ENCODE measurements at regions not wholly inside any gene's neighbourhood (a gene's known extent, or its start where the extent isn't known, plus 50 kb on each side); places are given as distances from the start of the nearest gene placed in this dataset.

DNA sequence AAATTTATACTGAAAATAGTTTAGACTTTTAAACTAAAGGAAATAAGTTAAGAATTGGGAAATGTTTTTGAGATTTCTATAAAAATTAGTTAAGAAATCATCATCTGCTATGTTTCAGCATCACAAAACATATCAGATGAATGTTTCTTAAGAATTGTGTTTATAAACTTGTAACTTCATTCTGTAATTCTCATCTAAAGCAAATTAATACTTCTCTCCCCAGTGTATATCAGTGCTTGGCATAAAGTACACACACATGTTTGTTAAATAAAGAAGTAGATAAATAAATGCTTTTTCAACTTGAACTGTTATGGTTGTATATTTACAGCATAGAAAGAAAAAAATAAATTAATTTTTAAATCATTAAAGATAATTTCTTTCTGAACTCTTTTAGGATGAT is 245.9 kb upstream of the SLITRK3 start:
- Histone ChIP-seq H3K9ac (ENCODE audit: low read length) (no peak overlapping the region), H3K79me2 (ENCODE audit: insufficient read depth, low read length) (no peaks in the 10 kb centered on the region), H3K9me3 (ENCODE audit: control insufficient read depth in 1 of 2, insufficient read depth in 1 of 2, low read depth in 1 of 2, low read length in 2 of 2) (no peaks in the 10 kb centered on the region), H3K9me2 (ENCODE audit: insufficient read depth) (no peaks in the 10 kb centered on the region), H2AFZ (ENCODE audit: low read depth, low read length, poor library complexity, severe bottlenecking) (no peak overlapping the region), H3K4me3 (replicated peaks in 1 of 2; ENCODE audit: low read depth in 1 of 2, low read length in 2 of 2) (no peak overlapping the region), H3K4me2 (ENCODE audit: low read length) (no peak overlapping the region), H4K20me1 (ENCODE audit: insufficient read depth) (no peaks in the 10 kb centered on the region), H3K4me1 (ENCODE audit: control insufficient read depth in 1 of 2, insufficient read depth in 2 of 2, low read length in 2 of 2) (0 out of 4 replicates have a peak, but pooled peaks cover 0 to 4% of the 10 kb centered on the region in 2 experiments), H3K27me3 (ENCODE audit: insufficient read depth, low read length) (no peaks in the 10 kb centered on the region), H3K27ac (ENCODE audit: low read depth, low read length) (no peak overlapping the region), H3K36me3 (ENCODE audit: control insufficient read depth in 1 of 2, insufficient read depth in 2 of 2, low read length in 2 of 2) (no peaks in the 10 kb centered on the region)
- ATAC-seq (no peak), DNase-seq (ENCODE audit: low read depth, low spot score) (no peak)
- intact Hi-C loops (cut with micrococcal nuclease): no loop called here
- ChIA-PET POLR2A (no interaction called here), RAD21 (ENCODE audit: low non-redundant PET in 1 of 2, low total read pairs in 2 of 2, uncharacterized antibody in 2 of 2, unreplicated experiment in 2 of 2) (no interaction called here), CTCF (no interaction called here)
- no TSS peak for BruUV-seq (replicated peaks)
- no peak for TF ChIP-seq ZBTB33 (IDR thresholded peaks at IDR 0.05; ENCODE audit: extremely low read depth, insufficient replicate concordance, low read length)
- TF ChIP-seq CEBPB (IDR thresholded peaks at IDR 0.05; ENCODE audit: low read depth): no peak
- no peak for TF ChIP-seq RAD21 (IDR thresholded peaks at IDR 0.05; ENCODE audit: low read depth)
- TF ChIP-seq SP1 (IDR thresholded peaks at IDR 0.05; ENCODE audit: low read depth): no peak
- no peak for TF ChIP-seq EGR1 (IDR thresholded peaks at IDR 0.05; ENCODE audit: low read depth)
- TF ChIP-seq EZH2 (IDR thresholded peaks at IDR 0.05): no peak
- no peak for TF ChIP-seq FOSL1 (IDR thresholded peaks at IDR 0.05; ENCODE audit: low read depth)
- TF ChIP-seq JUND (IDR thresholded peaks at IDR 0.05): no peak
- no peak for TF ChIP-seq ATF3 (IDR thresholded peaks at IDR 0.05)
- no peak for TF ChIP-seq ZFX (IDR thresholded peaks at IDR 0.05)
- TF ChIP-seq ZNF274 (IDR thresholded peaks at IDR 0.05; ENCODE audit: low read depth, low read length): no peak
- no peak for TF ChIP-seq EZH2phosphoT487 (IDR thresholded peaks at IDR 0.05; ENCODE audit: borderline replicate concordance)
- no peak for TF ChIP-seq POLR2A (IDR thresholded peaks at IDR 0.05; ENCODE audit: borderline replicate concordance, extremely low read depth, insufficient read depth, insufficient read length)
- TF ChIP-seq CBX3 (IDR thresholded peaks at IDR 0.05; ENCODE audit: low read depth): no peak
- no peak for TF ChIP-seq SIN3A (IDR thresholded peaks at IDR 0.05; ENCODE audit: low read depth)
- no peak for TF ChIP-seq ELF1 (IDR thresholded peaks at IDR 0.05; ENCODE audit: borderline replicate concordance, low read depth)
